ENCODE measurements at regions not wholly inside any gene's neighbourhood (a gene's known extent, or its start where the extent isn't known, plus 50 kb on each side); places are given as distances from the start of the nearest gene placed in this dataset.

DNA sequence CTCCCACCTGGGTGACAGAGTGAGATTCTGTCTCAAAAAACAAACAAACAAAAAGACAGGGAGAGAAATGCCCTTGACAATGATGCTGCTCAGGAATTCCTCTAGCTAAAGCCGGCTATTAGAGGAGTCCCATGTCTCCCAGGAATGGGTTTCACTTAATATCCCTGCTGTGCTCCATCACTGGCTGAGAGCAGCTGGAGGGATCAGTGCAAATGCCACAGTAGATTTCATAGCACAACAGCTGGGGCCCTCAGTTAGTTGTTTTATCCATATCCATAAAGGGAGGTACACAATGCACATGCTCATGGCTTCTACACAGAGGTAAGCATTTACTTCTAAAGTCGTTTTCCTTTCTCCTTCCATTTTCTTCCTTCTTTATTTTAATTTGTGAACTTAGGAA lies 742.0 kb upstream of the POU3F2 start:
- DNase-seq = no peak
- TF ChIP-seq, protein P1, sequence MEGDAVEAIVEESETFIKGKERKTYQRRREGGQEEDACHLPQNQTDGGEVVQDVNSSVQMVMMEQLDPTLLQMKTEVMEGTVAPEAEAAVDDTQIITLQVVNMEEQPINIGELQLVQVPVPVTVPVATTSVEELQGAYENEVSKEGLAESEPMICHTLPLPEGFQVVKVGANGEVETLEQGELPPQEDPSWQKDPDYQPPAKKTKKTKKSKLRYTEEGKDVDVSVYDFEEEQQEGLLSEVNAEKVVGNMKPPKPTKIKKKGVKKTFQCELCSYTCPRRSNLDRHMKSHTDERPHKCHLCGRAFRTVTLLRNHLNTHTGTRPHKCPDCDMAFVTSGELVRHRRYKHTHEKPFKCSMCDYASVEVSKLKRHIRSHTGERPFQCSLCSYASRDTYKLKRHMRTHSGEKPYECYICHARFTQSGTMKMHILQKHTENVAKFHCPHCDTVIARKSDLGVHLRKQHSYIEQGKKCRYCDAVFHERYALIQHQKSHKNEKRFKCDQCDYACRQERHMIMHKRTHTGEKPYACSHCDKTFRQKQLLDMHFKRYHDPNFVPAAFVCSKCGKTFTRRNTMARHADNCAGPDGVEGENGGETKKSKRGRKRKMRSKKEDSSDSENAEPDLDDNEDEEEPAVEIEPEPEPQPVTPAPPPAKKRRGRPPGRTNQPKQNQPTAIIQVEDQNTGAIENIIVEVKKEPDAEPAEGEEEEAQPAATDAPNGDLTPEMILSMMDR (IDR thresholded peaks at IDR 0.05; ENCODE audit: low read depth, low read length) = no peak
- no peaks in the 10 kb centered on the region for H3K27me3 ChIP-seq
- no peaks in the 10 kb centered on the region for H3K36me3 ChIP-seq
- H3K9me3 ChIP-seq = no peaks in the 10 kb centered on the region
- H3K4me3 ChIP-seq (ENCODE audit: low read depth, low read length) = no peak overlapping the region
- no peaks in the 10 kb centered on the region for H3K4me1 ChIP-seq

GRCh38 chr6:98094696-98095095 lies 739.7 kb upstream of the POU3F2 start:
- DNase-seq = no peak
- H3K9me3 ChIP-seq = no peaks in the 10 kb centered on the region
- H3K4me3 ChIP-seq (ENCODE audit: low read depth, low read length) = no peak overlapping the region
- no peaks in the 10 kb centered on the region for H3K4me1 ChIP-seq
- H3K27me3 ChIP-seq = no peaks in the 10 kb centered on the region
- no peaks in the 10 kb centered on the region for H3K36me3 ChIP-seq
- TF ChIP-seq, protein P1 (IDR thresholded peaks at IDR 0.05; ENCODE audit: low read depth, low read length) = no peak

GRCh38 chr6:98107801-98108200 lies 726.6 kb upstream of the POU3F2 start:
- Histone ChIP-seq H3K36me3 (no peaks in the 10 kb centered on the region), H3K9me3 (no peaks in the 10 kb centered on the region), H3K4me1 (no peaks in the 10 kb centered on the region), H3K27me3 (no peaks in the 10 kb centered on the region), H3K4me3 (ENCODE audit: low read depth, low read length) (no peak overlapping the region)
- TF ChIP-seq, protein P1 (IDR thresholded peaks at IDR 0.05; ENCODE audit: low read depth, low read length) = no peak
- no peak for DNase-seq

- no peaks in the 10 kb centered on the region for H3K4me1 ChIP-seq
- no peaks in the 10 kb centered on the region for H3K9me3 ChIP-seq
- TF ChIP-seq, protein P1 (IDR thresholded peaks at IDR 0.05; ENCODE audit: low read depth, low read length) = no peak
- no peaks in the 10 kb centered on the region for H3K36me3 ChIP-seq
- 0 out of 2 replicates have a peak, but pooled peaks cover 3% of the 10 kb centered on the region for H3K27me3 ChIP-seq
- DNase-seq = no peak
- H3K4me3 ChIP-seq (ENCODE audit: low read depth, low read length) = no peak overlapping the region
Measured at GRCh38 chr6:98116455-98116854, 717.9 kb upstream of the POU3F2 start.

DNA sequence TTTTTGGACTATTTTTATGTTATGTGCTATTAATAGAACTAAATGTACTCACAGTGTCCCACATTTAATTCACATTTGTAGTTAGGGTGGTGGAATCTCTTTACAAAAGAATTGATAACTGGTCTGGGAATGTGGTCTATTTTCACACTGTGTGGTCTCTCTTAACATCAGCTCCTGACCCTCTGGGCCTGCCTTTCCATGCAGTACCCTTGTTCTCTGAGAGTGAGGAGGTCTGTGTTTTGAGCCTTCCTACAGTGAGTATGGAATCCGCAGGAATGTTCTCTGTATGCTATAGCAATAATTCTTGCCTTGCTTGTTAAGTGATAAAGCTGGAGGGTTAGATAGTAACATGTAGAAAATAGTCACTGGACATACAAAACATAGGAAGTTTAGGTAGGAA lies 717.3 kb upstream of the POU3F2 start:
- no peaks in the 10 kb centered on the region for H3K9me3 ChIP-seq
- H3K4me1 ChIP-seq = no peaks in the 10 kb centered on the region
- no peak overlapping the region for H3K4me3 ChIP-seq (ENCODE audit: low read depth, low read length)
- no peaks in the 10 kb centered on the region for H3K36me3 ChIP-seq
- TF ChIP-seq, protein P1 (IDR thresholded peaks at IDR 0.05; ENCODE audit: low read depth, low read length) = no peak
- DNase-seq = no peak
- H3K27me3 ChIP-seq = 0 out of 2 replicates have a peak, but pooled peaks cover 3% of the 10 kb centered on the region

DNA sequence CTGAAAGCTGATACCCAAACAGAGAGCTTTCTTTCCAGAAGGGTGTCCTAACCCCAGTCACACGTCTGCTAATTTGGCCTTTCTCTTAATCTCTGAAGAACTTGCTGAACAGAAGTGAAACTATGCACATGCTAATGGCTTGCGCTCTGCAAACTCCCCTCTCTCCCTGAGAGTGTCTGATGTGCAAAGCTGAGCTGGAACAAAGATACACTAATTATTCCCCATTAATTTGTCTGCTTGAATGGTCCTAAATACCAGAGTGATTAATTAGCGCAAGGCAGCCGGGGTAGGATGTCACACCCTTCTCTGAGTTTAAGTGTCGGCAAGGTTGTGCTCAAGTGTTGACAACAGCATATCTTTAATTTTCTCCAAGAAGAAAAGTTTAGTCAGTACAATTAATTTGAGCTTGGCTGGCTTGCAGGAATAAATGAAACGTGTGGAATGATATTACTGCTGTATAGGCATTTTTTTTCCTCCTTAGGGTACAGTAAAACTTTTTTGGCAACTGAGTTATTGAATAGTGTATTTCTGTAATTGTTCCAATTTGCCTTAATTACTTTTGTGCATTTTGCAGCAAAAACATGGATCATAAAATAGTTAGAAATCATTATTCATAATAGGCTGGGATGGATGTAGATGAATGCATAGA lies 715.9 kb upstream of the POU3F2 start:
- Histone ChIP-seq H3K4me1 (no peaks in the 10 kb centered on the region), H3K27me3 (0 out of 2 replicates have a peak, but pooled peaks cover 3% of the 10 kb centered on the region), H3K36me3 (no peaks in the 10 kb centered on the region), H3K9me3 (no peaks in the 10 kb centered on the region), H3K4me3 (ENCODE audit: low read depth, low read length) (no peak overlapping the region)
- TF ChIP-seq, protein P1 (IDR thresholded peaks at IDR 0.05; ENCODE audit: low read depth, low read length) = no peak
- no peak for DNase-seq
